ENCODE measurements at regions not wholly inside any gene's neighbourhood (a gene's known extent, or its start where the extent isn't known, plus 50 kb on each side); places are given as distances from the start of the nearest gene placed in this dataset.
"Not testable (repeated sequence)": the region's sequence is repeated elsewhere in the genome, so short reads cannot be mapped to it uniquely, and the experiment has no call there.

GRCh38 chr9:78437296-78437695 lies 140.4 kb downstream of the PSAT1 start:
- no peak overlapping the region for H3K4me3 ChIP-seq
- no peak overlapping the region for H3K27ac ChIP-seq

- Histone ChIP-seq H3K27ac (no peak overlapping the region), H3K4me3 (no peak overlapping the region)
Observed at GRCh38 chr9:78437806-78438205, 140.9 kb downstream of the PSAT1 start.

- Histone ChIP-seq H3K4me3 (no peak overlapping the region), H3K27ac (no peak overlapping the region)
Observed at GRCh38 chr9:78438211-78438610, 141.3 kb downstream of the PSAT1 start.

- H3K4me3 ChIP-seq: no peak overlapping the region
- H3K27ac ChIP-seq: no peak overlapping the region
Observed at GRCh38 chr9:78438780-78439179, 141.9 kb downstream of the PSAT1 start.

- no peak overlapping the region for H3K27ac ChIP-seq
- no peak overlapping the region for H3K4me3 ChIP-seq
Observed at GRCh38 chr9:78439190-78439865, 142.4 kb downstream of the PSAT1 start.

- no peak overlapping the region for H3K27ac ChIP-seq
- no peak overlapping the region for H3K4me3 ChIP-seq
Observed at GRCh38 chr9:78439866-78440830, 143.2 kb downstream of the PSAT1 start.

GRCh38 chr9:78441396-78441795 lies 144.5 kb downstream of the PSAT1 start:
- Histone ChIP-seq H3K27ac (no peak overlapping the region), H3K4me3 (no peak overlapping the region)

- no peak overlapping the region for H3K4me3 ChIP-seq
- no peak overlapping the region for H3K27ac ChIP-seq
Observed at GRCh38 chr9:78441822-78442431, 145.0 kb downstream of the PSAT1 start.

GRCh38 chr9:78442577-78442976 lies 145.7 kb downstream of the PSAT1 start:
- H3K27ac ChIP-seq, H3K4me3 ChIP-seq: not testable (repeated sequence)

GRCh38 chr9:78443946-78444345 lies 147.0 kb downstream of the PSAT1 start:
- Histone ChIP-seq H3K27ac (no peak overlapping the region), H3K4me3 (no peak overlapping the region)

- Histone ChIP-seq H3K4me3 (no peak overlapping the region), H3K27ac (no peak overlapping the region)
Observed at GRCh38 chr9:78448960-78449673, 152.2 kb downstream of the PSAT1 start.

GRCh38 chr9:78453450-78453849 lies 156.5 kb downstream of the PSAT1 start:
- no peak overlapping the region for H3K27ac ChIP-seq
- H3K4me3 ChIP-seq: no peak overlapping the region

- Histone ChIP-seq H3K27ac (no peak overlapping the region), H3K4me3 (no peak overlapping the region)
Observed at GRCh38 chr9:78462611-78463010, 165.7 kb downstream of the PSAT1 start.

- no peak overlapping the region for H3K4me3 ChIP-seq
- H3K27ac ChIP-seq: no peak overlapping the region
Observed at GRCh38 chr9:78463750-78464149, 166.8 kb downstream of the PSAT1 start.

- no peak overlapping the region for H3K4me3 ChIP-seq
- no peak overlapping the region for H3K27ac ChIP-seq
Observed at GRCh38 chr9:78468231-78468630, 171.3 kb downstream of the PSAT1 start.

GRCh38 chr9:78468974-78469576 lies 172.2 kb downstream of the PSAT1 start:
- Histone ChIP-seq H3K27ac (no peak overlapping the region), H3K4me3 (no peak overlapping the region)

- H3K4me3 ChIP-seq: no peak overlapping the region
Observed at GRCh38 chr9:78470216-78470615, 173.3 kb downstream of the PSAT1 start.

GRCh38 chr9:78470741-78471140 lies 173.8 kb downstream of the PSAT1 start:
- Histone ChIP-seq H3K27ac (no peak overlapping the region), H3K4me3 (no peak overlapping the region)

More at GRCh38 chr9:78470216-78470615, 173.3 kb downstream of the PSAT1 start:
- H3K27ac ChIP-seq: no peak overlapping the region

- Histone ChIP-seq H3K4me3 (no peak overlapping the region), H3K27ac (no peak overlapping the region)
Observed at GRCh38 chr9:78472111-78472510, 175.2 kb downstream of the PSAT1 start.

- Histone ChIP-seq H3K27ac (no peak overlapping the region), H3K4me3 (no peak overlapping the region)
Observed at GRCh38 chr9:78479441-78479840, 182.5 kb downstream of the PSAT1 start.

Measured in skin epidermis (tissue), 12 donors.